ENCODE measurements at regions not wholly inside any gene's neighbourhood (a gene's known extent, or its start where the extent isn't known, plus 50 kb on each side); places are given as distances from the start of the nearest gene placed in this dataset.

- DNase-seq = no peak
These were observed 313.0 kb upstream of the TEX13C start for GRCh38 chrX:125006704-125007103.

GRCh38 chrX:125012585-125012984 lies 307.1 kb upstream of the TEX13C start:
- DNase-seq = no peak

GRCh38 chrX:125029131-125029530 lies 290.5 kb upstream of the TEX13C start:
- DNase-seq = no peak
